OCI-LY1 (cell line): ENCODE measurements at regions not wholly inside any gene's neighbourhood (a gene's known extent, or its start where the extent isn't known, plus 50 kb on each side); places are given as distances from the start of the nearest gene placed in this dataset.

ENCODE experiments used
- CTCF ChIP-seq: fragments of 200-600 bp; sonication (generic), shearing (Covaris generic); IDR thresholded peaks from 2 replicates; pipeline ENCODE4 v1.5.1; 2017; ENCODE audit warnings: mild to moderate bottlenecking, antibody characterized with exemption, low read length, moderate library complexity, mixed read lengths
- EZH2 ChIP-seq: fragments of 200-600 bp; sonication (generic), shearing (Covaris generic); IDR thresholded peaks from 2 replicates; pipeline ENCODE4 v1.8.0; 2017; ENCODE audit warnings: borderline replicate concordance, mixed run types, mild to moderate bottlenecking, antibody characterized with exemption, low read length, moderate library complexity, mixed read lengths

- no peak for TF ChIP-seq CTCF
- no peak for TF ChIP-seq EZH2
These were observed 56.9 kb downstream of the RMI2 start for GRCh38 chr16:11402051-11402744.
